GM12874 (cell line): ENCODE measurements at regions not wholly inside any gene's neighbourhood (a gene's known extent, or its start where the extent isn't known, plus 50 kb on each side); places are given as distances from the start of the nearest gene placed in this dataset.

ENCODE experiments used
- CTCF ChIP-seq: IDR thresholded peaks from 2 replicates; pipeline ENCODE4 v1.5.1; 2011; ENCODE audit warnings: low read depth, mild to moderate bottlenecking, control low read depth, low read length, moderate library complexity; ENCODE audit not compliant: insufficient read depth

GRCh38 chr18:72410399-72410798, 133.7 kb downstream of the CBLN2 start:
- no peak for TF ChIP-seq CTCF

- TF ChIP-seq CTCF = no peak
Measured at GRCh38 chr18:72409903-72410302, 134.2 kb downstream of the CBLN2 start.

- no peak for TF ChIP-seq CTCF
Measured at GRCh38 chr18:72407048-72407447, 137.1 kb downstream of the CBLN2 start.

- TF ChIP-seq CTCF = no peak
Measured at GRCh38 chr18:72391951-72392350, 152.2 kb downstream of the CBLN2 start.

GRCh38 chr18:72391427-72391826, 152.7 kb downstream of the CBLN2 start:
- no peak for TF ChIP-seq CTCF

- no peak for TF ChIP-seq CTCF
Measured at GRCh38 chr18:72378016-72378415, 166.1 kb downstream of the CBLN2 start.

- TF ChIP-seq CTCF = no peak
Measured at GRCh38 chr18:72376256-72376655, 167.9 kb downstream of the CBLN2 start.

GRCh38 chr18:72375618-72376017, 168.5 kb downstream of the CBLN2 start:
- TF ChIP-seq CTCF = no peak
